PFSK-1 (cell line): ENCODE measurements at regions not wholly inside any gene's neighbourhood (a gene's known extent, or its start where the extent isn't known, plus 50 kb on each side); places are given as distances from the start of the nearest gene placed in this dataset.

Experiments
- FOXP2 ChIP-seq: optimal IDR thresholded peaks from 2 replicates; pipeline ENCODE3; 2011; ENCODE audit warnings: borderline replicate concordance, control low read depth, inconsistent platforms; ENCODE audit not compliant: insufficient read depth; ENCODE audit errors: extremely low read length, extremely low read depth
- POLR2AphosphoS5 ChIP-seq: IDR thresholded peaks from 2 replicates; pipeline ENCODE4 v1.6.1; 2012; ENCODE audit warnings: low read depth, mild to moderate bottlenecking, control low read depth, low read length, moderate library complexity
- REST ChIP-seq, 2 experiments: IDR thresholded peaks; 2 replicates each; pipeline versions ENCODE4 v1.6.1 to v1.8.0; 2011 to 2012; ENCODE audit warnings: low read depth in 2 of 2, low read length in 2 of 2, control low read depth in 1 of 2, inconsistent platforms in 1 of 2, mild to moderate bottlenecking in 1 of 2, moderate library complexity in 1 of 2; ENCODE audit not compliant: insufficient read depth in 1 of 2
- SIN3A ChIP-seq: IDR thresholded peaks from 2 replicates; pipeline ENCODE4 v1.6.1; 2012; ENCODE audit warnings: mild to moderate bottlenecking, low read length, moderate library complexity, borderline replicate concordance; ENCODE audit not compliant: insufficient read depth
- TAF1 ChIP-seq: IDR thresholded peaks from 2 replicates; pipeline ENCODE4 v1.6.1; 2012; ENCODE audit warnings: low read length, control low read depth, borderline replicate concordance; ENCODE audit not compliant: insufficient read depth

GRCh38 chr21:32920474-32920873 is 105.3 kb upstream of the OLIG2 start:
- no peak for TF ChIP-seq FOXP2
- TF ChIP-seq TAF1: no peak
- TF ChIP-seq POLR2AphosphoS5: no peak
- no peak for TF ChIP-seq REST (IDR thresholded peaks at IDR 0.05; ENCODE audit: insufficient read depth in 1 of 2, low read depth in 2 of 2, low read length in 2 of 2)
- no peak for TF ChIP-seq SIN3A

GRCh38 chr21:32921632-32922230 is 104.0 kb upstream of the OLIG2 start:
- TF ChIP-seq TAF1 (no peak), POLR2AphosphoS5 (no peak), REST (IDR thresholded peaks at IDR 0.05; ENCODE audit: insufficient read depth in 1 of 2, low read depth in 2 of 2, low read length in 2 of 2) (no peak), SIN3A (no peak), FOXP2 (no peak)

GRCh38 chr21:32925098-32925497 is 100.6 kb upstream of the OLIG2 start:
- TF ChIP-seq POLR2AphosphoS5 (no peak), REST (IDR thresholded peaks at IDR 0.05; ENCODE audit: insufficient read depth in 1 of 2, low read depth in 2 of 2, low read length in 2 of 2) (no peak), FOXP2 (no peak), SIN3A (no peak)

GRCh38 chr21:32929633-32930038 is 96.1 kb upstream of the OLIG2 start:
- TF ChIP-seq TAF1 (no peak), SIN3A (no peak), REST (IDR thresholded peaks at IDR 0.05; ENCODE audit: insufficient read depth in 1 of 2, low read depth in 2 of 2, low read length in 2 of 2) (no peak), FOXP2 (no peak), POLR2AphosphoS5 (no peak)

GRCh38 chr21:32930673-32931072 is 95.1 kb upstream of the OLIG2 start:
- TF ChIP-seq REST (IDR thresholded peaks at IDR 0.05; ENCODE audit: insufficient read depth in 1 of 2, low read depth in 2 of 2, low read length in 2 of 2) (no peak), FOXP2 (no peak), POLR2AphosphoS5 (no peak), TAF1 (no peak), SIN3A (no peak)
